Esophagus squamous epithelium (tissue), 4 donors: ENCODE measurements at regions not wholly inside any gene's neighbourhood (a gene's known extent, or its start where the extent isn't known, plus 50 kb on each side); places are given as distances from the start of the nearest gene placed in this dataset.

ENCODE experiments used
- POLR2A ChIP-seq, 4 donors: fragments of 450-650 bp; IDR thresholded peaks; one replicate each; pipeline ENCODE4 v1.6.1; 2017; ENCODE audit warnings: antibody characterized with exemption in 4 of 4, mild to moderate bottlenecking in 4 of 4, moderate library complexity in 3 of 4
- TF ChIP-seq, protein P1 (sequence below), 6 experiments: fragments of 450-650 bp in 4 of 6; fragments of 200-600 bp in 2 of 6; sonication (generic) in 2 of 6; IDR thresholded peaks; one replicate each; pipeline ENCODE4 v1.5.1; 2016 to 2019; ENCODE audit warnings: antibody characterized with exemption in 6 of 6, mild to moderate bottlenecking in 4 of 6, moderate library complexity in 4 of 6

- TF ChIP-seq, protein P1, sequence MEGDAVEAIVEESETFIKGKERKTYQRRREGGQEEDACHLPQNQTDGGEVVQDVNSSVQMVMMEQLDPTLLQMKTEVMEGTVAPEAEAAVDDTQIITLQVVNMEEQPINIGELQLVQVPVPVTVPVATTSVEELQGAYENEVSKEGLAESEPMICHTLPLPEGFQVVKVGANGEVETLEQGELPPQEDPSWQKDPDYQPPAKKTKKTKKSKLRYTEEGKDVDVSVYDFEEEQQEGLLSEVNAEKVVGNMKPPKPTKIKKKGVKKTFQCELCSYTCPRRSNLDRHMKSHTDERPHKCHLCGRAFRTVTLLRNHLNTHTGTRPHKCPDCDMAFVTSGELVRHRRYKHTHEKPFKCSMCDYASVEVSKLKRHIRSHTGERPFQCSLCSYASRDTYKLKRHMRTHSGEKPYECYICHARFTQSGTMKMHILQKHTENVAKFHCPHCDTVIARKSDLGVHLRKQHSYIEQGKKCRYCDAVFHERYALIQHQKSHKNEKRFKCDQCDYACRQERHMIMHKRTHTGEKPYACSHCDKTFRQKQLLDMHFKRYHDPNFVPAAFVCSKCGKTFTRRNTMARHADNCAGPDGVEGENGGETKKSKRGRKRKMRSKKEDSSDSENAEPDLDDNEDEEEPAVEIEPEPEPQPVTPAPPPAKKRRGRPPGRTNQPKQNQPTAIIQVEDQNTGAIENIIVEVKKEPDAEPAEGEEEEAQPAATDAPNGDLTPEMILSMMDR (IDR thresholded peaks at IDR 0.05) = no peak
- TF ChIP-seq POLR2A (IDR thresholded peaks at IDR 0.05) = no peak
Measured at GRCh38 chr3:191919491-191920026, 458.6 kb downstream of the PYDC2 start.
